Activated CD4-positive, CD25-positive, alpha-beta regulatory T cell treated with anti-CD3 and anti-CD28 coated beads, Interleukin-2, amount 50 U/mL, for 16 hours (primary cell): ENCODE measurements at regions not wholly inside any gene's neighbourhood (a gene's known extent, or its start where the extent isn't known, plus 50 kb on each side); places are given as distances from the start of the nearest gene placed in this dataset.
"Not testable (repeated sequence)": the region's sequence is repeated elsewhere in the genome, so short reads cannot be mapped to it uniquely, and the experiment has no call there.

ENCODE experiments used
- DNase-seq: peaks from one replicate; pipeline ENCODE4 v3.0.0-alpha.2; 2020; ENCODE audit warnings: low read depth, low spot score

DNA sequence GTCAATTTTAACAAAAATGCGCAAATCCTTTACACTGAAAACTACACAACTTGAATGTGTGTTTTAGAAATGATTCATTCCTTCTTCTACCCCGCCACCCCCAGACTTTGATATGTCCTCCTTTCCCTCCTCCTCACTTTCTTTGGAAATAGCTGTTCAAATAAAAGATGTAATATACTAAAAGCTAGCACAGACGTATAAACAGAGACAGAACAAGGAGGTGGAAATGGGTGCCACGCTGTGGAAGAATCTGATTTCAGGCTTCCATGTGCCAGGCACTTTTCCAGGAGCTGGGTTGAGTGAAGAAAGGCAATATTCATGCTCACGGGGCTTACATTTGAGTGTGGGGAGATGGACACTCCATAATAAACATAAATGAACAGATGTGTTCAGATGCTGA lies 246.6 kb downstream of the ZNF92 start:
- not testable (repeated sequence) for DNase-seq

DNA sequence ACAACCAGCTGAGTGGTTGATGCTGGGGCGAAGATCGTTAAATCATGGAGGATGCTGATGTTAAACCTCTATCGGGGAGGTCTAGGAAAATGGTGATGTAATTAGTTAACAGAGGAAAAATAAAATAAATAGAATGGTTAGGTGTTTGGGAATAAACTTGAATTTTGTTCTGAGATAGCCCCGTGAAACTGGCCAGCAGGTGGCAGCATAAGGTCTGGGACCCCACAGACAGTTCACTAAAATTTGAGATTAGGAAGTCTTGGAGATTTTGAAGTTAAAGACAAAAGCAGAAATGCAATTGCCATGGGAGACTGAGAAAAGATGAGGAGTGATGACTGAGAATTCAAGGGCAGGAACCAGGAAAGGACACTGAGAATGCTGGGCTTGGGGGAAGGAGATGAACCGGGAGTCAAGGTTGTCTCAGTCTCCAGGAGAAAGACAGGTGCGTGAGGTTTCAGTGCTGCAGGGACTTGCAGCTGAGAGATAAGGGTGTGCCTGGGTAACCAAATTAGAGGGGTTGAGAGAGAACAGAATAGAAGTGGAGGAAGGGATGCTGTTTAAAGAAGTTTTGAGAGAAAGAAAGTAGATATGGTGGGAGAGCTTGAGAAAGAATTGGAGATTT lies 248.0 kb downstream of the ZNF92 start:
- DNase-seq = not testable (repeated sequence)

DNA sequence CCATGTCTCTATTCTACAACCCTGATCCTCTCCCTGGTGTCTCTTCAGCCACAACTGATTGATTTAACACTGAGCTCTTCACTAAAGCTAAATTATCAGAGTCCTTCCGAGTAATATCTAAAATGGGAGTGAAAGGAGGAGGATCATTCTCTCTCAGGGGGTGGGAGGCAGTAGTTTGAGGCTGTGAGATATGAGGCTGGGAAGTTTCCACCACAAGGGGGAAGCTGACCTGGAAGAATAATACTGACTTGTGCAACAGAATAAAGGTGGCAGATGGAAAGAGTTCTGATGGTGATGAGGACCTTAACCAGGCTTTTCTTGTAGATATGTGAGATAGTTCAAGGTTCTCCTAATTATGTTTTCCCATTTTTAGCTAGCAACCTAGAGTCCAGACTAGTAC lies 241.6 kb upstream of the VKORC1L1 start:
- DNase-seq = not testable (repeated sequence)

DNA sequence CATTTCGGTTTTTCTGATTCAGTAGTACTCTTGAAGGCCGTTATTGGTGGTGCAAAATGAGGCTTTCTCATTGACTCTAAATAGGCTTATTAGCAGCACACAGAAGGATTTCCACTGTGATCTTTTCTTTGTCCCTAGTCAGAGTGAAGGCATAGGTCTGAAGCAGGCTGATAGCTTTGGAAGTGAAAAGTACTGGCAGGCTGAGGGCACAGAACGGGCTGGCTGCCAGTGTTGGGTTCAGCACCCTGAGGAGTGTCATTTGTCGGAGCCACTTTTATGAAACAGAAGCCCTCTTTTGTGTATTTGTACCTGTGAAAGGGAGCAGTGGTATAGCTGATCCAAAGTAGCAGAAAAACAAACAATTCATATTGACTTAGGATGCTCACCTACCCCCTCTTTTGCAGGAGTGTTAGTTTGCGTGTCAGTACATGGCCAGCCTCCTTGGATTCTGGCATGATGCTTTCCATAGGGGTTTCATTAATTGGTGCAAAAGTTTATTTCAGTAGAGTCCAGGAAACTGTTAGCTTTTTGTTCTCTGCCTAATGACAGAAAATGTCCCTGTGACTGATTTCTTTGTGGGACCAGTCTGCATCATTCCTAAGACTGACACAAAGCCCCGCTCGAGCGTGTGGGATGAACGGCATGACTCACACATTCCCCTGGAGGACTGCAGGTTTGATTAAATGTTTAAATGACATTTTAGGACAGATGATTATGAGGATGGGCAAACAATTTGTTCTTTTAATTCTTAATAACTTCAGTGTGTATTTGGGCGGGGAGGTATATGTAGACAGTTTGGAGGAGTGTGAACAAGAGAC lies 239.1 kb upstream of the VKORC1L1 start:
- DNase-seq = not testable (repeated sequence)

DNA sequence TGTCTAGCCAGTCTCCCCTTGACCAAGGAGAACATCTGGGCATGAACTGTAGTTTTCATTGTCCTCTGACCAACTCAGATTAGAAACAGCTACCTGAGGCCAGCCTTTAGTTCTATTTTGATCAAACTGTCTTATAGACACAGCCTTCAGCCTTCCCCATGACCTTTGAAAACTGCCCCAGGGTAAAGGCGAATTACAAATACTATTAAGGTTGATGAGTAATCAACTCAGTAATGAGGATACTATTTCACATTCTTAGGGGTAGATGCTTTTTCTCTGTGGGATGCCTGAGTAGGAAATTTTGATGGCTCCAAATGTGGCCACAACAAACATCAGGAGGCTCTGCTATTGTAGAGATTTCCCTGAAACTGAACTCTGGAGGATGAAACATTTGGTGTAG lies 234.0 kb upstream of the VKORC1L1 start:
- not testable (repeated sequence) for DNase-seq

DNA sequence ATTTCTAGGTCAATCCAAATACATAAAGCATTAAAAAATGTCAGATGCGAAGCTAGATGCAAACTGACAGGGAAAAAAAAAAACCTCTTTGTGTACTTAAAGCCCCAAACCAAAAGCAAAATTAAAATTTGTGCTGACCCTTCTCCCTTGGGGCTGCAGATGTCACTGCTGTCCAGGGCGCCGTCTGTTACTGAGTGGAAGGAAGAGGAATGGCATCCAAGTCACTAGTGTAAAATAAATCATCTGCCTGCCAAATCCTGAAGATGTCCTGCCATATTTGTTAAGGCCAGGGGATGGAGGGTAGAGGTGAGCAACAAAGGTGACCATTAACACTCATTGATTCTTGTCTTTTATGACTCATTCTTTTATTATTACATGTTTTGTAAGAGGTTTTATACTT lies 233.2 kb upstream of the VKORC1L1 start:
- not testable (repeated sequence) for DNase-seq

DNA sequence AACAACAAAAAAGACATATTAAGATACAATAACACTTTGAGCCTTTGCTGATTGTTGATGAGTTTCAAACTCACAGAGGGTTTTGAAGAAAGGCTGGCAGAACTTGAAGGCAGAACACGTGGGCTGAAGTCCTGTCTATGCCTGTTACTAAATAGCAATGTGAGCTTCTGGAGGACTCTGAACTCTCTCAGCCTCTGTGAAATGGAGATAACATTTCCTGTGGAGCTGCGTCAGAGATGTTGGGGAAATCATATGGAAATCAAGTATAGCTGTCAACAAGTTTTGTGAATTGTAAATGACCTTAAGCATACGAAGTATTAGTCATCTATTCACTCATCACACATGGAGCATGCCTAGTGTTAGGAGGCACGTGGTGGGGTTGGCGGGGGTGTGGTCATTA lies 229.4 kb upstream of the VKORC1L1 start:
- not testable (repeated sequence) for DNase-seq

DNA sequence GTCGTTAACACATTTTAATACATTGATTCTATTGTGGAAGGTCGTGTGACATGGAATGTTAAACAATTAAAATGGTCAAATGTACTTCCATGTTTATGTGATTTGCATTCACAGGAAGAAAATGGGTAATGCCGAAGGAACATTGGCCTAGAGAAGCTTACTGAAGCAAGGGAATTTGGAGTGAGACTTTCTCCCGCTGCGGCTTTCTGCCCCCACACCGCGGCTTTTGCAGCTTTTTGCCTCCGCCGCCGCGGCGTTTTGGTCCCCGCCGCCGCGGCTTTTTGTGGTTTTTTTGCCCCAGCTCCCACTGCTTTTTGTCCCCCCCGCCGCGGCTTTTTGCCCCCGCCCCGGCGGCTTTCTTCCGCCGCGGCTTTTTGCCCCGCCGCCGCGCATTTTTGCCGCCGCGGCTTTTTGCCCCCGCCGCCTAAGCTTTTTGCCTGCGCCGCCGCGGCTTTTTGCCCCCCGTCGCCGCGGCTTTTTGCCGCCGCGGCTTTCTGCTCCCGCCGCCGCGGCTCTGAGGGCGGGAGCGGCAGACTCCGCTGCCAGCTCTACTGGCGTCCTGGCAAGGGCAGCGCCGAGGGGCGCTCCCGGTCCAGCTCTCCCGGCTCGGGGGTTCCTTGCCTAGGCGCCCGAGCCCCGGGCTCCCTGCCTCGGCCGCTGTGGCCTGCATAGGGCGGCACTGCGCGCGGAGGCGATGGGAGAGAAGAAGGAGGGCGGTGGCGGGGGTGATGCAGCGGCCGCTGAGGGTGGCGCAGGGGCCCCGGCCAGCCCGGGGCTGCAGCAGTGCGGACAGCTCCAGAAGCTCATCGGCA lies 225.5 kb upstream of the VKORC1L1 start:
- DNase-seq = not testable (repeated sequence)

DNA sequence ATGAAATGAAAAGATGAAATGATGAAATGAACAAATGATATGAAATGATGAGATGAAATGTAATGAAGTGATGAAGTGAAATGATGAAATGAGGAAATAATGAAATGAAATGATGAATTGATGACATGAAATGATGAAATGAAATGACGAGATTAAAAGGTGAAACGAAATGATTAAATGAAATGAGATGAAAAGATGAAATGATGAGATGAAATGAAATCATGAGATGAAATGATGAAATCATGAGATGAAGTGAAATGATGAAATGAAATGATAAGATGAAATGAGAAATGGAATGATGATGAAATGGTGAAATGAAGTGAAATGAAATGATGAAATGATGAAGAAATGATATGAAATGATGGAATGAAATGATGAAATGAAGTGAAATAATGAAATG lies 221.7 kb upstream of the VKORC1L1 start:
- DNase-seq = not testable (repeated sequence)

DNA sequence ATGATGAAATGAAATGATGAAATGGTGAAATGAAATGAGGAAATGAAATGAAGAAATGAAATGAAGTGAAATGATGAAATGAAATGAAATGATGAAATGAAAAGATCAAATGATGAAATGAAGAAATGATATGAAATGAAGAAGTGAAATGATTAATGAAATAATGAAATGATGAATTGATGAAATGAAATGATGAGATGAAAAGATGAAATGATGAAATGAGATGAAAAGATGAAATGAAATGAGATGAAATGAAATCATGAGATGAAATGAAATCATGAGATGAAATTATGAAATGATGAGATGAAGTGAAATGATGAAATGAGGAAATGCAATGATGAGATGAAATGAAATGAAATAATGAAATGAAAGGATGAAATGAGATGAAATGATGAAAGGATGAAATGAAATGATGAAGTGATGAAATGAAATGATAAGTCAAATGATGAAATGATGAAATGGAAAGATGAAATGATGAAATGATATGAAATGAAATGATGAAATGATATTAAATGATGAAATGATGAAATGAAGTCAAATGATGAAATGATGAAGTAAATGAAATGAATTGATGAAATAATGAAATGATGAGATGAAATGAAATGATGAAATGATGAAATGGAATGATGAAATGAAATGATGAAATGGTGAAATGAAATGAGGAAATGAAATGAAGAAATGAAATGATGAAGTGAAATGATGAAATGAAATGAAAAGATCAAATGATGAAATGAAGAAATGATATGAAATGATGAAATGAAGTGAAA lies 220.9 kb upstream of the VKORC1L1 start:
- not testable (repeated sequence) for DNase-seq

DNA sequence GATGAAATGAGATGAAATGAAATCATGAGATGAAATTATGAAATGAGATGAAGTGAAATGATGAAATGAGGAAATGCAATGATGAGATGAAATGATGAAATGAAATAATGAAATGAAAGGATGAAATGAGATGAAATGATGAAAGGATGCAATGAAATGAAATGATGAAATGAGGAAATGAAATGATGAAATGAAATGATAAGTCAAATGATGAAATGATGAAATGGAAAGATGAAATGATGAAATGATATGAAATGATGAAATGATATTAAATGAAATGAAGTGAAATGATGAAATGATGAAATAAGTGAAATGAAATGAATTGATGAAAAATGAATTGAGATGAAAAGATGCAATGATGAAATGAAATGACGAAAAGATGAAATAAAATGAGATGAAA lies 220.2 kb upstream of the VKORC1L1 start:
- not testable (repeated sequence) for DNase-seq

DNA sequence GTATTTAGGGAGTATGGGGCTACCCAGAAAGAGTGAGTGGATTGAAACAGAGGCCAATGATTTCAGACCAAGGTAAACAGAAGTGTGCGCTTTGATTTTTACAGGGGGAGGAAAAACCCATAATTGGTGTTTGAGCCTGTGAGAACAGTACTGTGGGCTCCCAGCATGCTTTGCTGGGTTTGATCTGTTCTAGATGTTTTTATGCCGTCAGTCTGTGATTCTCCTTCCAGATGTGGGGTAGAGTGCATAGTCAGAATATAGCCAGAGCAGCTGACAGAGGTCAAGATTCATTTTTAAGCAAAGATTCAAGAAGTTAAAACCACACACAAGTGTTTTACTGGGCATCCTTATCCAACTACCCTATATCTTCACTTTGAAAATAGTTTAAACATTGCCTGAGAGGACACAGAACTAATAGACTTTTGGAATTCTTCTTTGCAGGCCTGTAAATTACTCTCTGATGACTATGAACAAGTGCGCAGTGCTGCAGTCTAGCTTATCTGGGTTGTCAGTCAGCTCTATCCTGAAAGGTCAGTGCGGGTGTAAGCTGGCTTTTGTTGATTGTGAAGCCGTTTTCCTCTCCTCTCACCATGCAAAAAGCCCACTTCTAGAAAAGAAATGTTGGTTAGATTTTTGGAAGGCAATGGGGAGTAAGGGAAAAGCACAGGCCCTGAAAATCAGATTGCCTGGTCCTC lies 216.2 kb upstream of the VKORC1L1 start:
- DNase-seq = not testable (repeated sequence)

DNA sequence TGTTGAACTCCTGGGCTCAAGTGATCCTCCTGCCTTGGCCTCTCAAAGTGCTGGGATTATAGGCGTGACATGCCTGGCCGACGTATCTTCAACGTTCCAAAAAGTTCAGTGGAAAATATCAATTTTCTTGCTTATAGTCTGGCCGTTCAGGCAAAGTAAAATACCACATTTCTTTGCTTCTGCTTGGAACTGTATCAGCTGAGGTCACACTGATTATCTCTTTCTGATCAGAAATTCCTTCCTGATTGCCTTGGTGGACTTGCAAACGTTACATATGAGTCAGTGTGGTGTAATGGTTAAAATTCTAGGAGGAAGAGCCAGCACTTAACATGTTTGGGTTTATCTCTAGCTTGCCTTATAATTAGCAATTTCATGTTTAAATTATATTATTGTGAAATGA lies 189.5 kb upstream of the VKORC1L1 start:
- not testable (repeated sequence) for DNase-seq

DNA sequence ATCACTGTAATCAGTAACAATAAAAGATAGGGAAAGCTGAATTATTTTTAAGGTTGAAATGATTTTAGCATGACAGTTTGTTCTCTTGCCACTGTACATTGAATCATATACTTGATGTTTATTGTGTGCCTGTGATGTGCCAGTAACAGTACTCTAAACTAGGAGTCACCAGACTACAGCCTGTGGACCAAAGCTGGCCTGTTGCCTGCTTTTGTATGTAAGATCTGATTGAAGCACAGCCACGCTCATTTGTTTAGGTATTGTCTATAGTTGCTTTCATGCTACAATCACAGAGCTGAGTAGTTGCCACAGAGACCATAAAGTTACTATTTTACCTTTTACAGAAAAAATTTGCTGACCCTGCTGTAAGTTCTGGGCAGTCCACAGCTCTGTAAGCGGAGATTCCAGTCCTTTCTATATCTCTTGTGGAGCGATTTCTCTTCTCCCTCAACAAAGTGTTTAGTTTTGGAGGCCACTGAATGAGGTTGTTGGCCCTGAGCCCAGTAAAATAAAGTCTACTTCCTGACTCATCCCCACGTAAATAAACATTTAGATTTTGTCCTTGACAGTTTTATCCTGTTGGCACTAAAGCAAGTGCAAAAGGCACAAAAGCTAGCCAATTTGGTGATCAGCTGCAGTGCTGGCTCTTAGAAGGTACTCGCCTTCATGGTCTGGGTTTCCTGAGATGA lies 173.7 kb upstream of the VKORC1L1 start:
- DNase-seq = not testable (repeated sequence)

DNA sequence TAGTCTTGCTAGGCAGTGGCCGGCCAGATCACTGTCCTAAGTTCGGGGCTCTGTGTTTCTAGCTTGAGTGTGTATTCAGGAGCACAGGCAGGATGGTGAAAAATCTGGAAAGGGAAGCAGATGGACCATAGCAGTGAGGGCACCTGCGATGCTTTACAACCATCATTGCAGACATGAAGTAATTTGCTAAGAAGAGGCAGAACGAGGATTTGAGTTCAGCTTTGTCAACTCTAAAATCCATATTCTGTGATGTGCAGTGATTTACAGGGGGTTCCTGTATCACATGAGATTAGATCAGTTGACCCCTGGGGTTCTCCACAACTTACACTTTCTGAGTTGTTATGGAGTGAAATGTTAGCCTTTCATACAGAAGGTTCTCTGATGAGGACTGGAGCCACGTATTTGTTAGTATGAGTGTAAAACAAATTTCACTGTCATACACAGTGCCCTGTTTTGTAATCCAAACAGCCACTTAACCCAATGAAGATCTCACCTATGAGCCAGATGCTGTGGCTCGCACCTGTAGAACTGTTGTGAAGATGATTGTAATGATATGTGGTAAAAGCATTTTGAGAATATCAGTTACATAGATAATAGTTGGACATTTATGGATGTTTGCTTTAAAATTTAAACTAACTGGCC lies 173.0 kb upstream of the VKORC1L1 start:
- DNase-seq = not testable (repeated sequence)

DNA sequence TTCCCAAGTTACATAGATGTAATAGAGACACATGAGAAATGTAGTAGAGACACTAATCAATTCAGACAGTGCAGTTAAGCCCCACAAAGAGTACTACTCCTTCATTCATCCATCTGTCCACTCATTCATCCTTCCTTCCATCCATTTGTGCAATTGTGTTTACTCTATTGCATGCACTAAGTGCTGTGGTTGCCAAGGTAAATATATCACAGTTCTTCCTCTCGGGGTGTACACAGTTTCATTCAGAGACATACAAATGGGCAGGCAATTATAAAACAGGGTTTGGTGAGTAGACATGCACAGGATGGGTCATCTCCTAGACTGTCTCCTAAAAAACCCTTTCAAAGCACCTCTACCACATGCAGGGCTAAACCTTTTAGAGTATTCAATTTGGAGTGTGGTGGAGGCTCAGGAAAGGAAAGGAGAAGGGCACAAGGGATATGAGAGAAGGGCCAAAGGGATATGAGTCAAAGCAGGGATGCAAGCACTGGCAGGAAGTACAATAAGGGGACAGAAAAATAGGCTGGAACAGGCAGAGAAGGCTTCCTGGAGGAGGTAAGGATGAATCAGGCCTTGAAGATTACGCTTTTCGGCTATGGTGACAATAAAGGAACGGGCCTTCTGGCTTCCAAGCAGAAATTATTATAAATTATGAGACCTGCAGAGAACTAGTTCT lies 153.6 kb upstream of the VKORC1L1 start:
- not testable (repeated sequence) for DNase-seq

DNA sequence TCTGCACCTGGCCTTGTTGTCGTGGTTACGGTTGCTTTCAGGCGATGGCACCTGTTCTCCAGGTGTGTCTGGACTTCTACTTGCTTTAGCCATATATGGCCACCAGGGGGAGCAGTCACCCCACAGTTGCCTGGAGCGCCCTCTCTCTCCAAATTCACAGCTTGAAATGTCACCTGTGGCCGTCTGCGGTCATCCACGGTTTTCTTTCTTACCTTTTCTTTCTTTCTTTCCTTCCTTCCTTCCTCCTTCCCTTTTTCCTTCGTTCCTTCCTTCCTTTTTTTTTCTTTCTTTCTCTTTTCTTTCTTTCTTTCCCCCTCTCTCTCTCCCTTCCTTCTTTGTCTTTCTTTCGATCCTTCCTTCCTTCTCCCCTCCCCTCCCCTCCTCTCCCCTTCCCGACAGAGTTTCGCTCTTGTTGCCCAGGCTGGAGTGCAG lies 150.5 kb upstream of the VKORC1L1 start:
- DNase-seq = peak; percentile 60

DNA sequence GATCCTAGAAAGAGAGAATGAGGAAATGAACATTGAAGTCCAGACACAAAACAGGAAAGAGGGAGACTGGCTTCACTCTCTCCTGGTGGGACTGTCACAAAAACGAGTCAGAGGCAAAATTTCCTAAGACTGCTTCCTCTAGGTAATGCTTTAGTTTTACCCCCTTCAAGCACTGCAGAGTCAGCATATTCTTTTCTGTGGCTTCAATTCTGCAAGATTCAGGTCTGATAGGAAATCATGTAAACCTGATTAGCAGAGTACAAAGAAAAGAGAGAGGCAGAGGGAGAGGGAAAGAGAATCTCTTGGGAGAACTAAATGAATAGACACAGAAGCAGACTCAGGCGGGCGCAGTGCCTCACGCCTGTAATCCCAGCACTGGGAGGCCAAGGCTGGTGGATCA lies 145.7 kb upstream of the VKORC1L1 start:
- DNase-seq = not testable (repeated sequence)

DNA sequence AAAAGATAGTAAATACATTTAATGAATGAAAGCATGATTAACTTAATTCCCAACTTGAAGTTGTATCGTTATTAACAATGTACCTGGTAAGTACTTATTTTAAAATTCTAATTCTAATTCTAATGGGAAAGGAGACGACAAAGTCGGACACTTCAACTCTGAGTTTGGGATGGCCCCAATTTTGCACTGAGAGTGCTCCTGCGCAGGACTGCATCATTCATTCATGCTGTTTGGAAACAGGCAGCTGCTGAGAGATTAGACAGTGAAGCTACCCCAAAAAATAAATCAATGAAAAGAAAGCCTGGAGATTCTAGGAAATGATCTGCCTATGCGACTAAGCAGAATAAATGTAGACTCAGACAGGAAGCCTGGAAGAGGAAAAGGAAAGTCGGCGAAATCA lies 141.7 kb upstream of the VKORC1L1 start:
- DNase-seq = no peak
